NCI-H2196 (cell line): ENCODE measurements at regions not wholly inside any gene's neighbourhood (a gene's known extent, or its start where the extent isn't known, plus 50 kb on each side); places are given as distances from the start of the nearest gene placed in this dataset.

Source experiments
- DNase-seq: peaks from one replicate; lab custom pipeline; 2025; ENCODE audit not compliant: unreplicated experiment; lab: John Stamatoyannopoulos, UW

- no peak for DNase-seq
Measured at GRCh38 chr13:48761256-48761655, 107.5 kb downstream of the CYSLTR2 start.

GRCh38 chr13:48769107-48769704, 115.5 kb downstream of the CYSLTR2 start:
- DNase-seq, result peak; percentile 58

DNA sequence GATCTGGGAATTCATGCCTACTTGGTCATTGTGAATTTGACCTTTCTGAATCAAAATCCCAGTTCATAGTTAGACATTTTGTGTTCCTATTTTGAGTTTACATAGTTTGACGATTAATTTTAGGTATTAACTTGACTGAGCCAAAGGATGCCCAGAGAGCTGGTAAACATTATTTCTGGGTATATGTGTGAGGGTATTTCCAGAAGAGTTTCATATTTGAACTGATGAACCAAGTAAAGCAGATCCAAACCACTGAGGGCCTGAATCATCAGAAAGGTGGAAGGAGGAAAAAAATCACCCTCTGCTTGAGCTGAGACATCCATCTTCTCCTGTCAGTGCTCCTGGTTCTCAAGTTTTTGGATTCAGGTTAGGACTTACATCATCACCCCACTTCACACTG, 116.6 kb downstream of the CYSLTR2 start:
- DNase-seq, result no peak

DNA sequence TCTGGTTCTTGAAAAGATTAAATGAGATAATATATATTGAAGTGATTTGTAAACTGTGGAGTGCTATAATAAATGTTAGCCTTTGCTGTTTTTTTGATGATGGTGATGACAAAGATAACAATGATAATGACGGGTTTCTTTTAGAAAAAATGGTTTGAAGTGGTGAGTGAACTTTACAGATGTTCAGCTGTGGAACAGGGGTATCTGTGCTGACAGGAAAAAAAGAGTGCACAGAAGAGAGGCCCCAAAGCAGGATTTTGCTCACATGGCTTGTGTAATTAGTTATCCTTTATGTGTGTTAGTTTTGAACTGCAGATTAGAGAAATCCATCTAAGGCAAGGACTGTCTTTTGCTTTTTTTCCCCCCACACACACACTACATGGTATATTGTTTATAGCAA, 119.2 kb downstream of the CYSLTR2 start:
- DNase-seq, result no peak

- DNase-seq, result no peak
Measured at GRCh38 chr13:48773531-48774275, 120.0 kb downstream of the CYSLTR2 start.

- no peak for DNase-seq
Measured at GRCh38 chr13:48775285-48775684, 121.6 kb downstream of the CYSLTR2 start.

GRCh38 chr13:48775804-48776203, 122.1 kb downstream of the CYSLTR2 start:
- DNase-seq, result no peak

DNA sequence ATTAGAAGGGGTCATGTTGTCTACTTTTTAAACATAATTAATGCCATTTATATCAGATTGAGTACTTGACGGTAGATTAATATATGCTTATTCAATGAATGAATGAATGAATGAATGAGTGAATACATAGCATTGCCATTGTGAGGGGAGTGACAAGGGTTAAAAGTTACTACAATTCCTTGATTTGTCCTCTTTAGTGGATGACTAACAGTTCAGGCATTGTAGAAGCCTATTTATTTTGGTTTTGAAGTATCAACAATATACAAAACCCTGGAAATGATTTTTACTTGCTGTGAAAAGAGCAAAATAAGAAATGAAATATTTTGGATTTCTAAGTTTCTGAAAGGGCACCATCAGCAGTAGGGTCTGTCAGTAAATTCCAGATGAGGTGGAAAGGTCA, 122.7 kb downstream of the CYSLTR2 start:
- DNase-seq, result no peak

DNA sequence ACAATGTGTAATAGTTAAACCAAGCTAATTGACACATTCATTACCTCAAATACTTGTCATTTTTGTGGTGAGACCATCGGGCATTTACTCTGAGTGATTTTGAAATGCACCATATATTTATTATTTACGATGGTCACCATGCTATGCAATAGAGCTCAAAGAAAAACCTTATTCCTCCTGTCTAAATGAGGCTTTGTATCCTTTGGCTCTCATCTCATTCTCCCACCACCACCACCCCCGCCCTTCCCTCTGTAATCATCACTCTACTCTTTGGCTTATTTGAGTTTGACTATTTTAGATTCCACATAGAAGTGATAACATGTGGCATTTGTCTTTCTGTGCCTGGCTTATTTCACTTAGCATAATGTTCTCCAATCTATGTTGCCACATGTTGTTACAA, 124.9 kb downstream of the CYSLTR2 start:
- no peak for DNase-seq

DNA sequence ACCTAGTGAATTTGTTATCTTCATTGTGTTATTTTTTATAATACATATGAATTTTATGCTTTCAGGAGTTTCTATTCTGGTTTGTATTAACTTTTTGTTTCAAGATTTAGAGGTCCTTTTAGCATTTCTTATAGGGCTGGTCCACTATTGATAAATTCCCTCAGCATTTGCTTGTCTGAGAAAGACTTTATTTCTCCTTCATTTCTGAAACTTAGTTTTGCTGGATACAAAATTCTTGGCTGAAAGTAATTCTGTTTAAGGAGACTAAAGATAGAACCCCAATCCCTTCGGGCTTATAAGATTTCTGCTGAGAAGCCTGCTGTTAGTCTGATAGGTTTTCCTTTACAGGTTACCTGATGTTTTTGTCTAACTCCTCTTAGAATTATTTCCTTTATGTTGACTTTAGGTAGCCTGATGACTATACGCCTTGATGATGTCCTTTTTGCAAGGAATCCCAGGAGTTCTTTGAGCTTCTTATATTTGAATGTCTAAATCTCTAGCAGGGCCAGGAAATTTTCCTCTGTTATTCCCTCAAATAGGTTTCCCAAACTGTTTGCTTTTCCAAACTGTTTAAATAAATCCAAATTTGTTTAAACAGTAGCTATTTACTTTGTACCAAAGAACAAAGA, 127.1 kb downstream of the CYSLTR2 start:
- DNase-seq, result no peak

DNA sequence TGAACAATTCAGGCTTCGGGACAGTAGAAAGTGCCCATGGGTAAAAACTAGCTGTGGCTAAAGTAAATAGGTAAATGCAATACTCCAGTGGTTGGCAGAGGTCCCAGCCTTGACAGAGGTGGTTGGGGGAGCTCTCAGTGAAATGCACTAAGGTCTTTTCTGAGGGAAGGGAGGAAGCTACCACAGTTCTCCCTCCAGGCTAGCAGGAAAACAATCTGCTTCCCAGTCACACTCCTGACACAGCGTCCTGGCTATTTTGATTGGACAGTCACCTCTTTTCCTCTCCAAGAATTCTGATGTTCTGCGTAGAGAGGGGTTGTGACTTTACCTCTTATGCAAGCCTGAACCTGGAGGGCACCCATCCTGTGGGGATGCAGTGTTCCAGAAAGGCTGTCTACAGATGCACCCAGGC, 128.7 kb downstream of the CYSLTR2 start:
- DNase-seq, result no peak

DNA sequence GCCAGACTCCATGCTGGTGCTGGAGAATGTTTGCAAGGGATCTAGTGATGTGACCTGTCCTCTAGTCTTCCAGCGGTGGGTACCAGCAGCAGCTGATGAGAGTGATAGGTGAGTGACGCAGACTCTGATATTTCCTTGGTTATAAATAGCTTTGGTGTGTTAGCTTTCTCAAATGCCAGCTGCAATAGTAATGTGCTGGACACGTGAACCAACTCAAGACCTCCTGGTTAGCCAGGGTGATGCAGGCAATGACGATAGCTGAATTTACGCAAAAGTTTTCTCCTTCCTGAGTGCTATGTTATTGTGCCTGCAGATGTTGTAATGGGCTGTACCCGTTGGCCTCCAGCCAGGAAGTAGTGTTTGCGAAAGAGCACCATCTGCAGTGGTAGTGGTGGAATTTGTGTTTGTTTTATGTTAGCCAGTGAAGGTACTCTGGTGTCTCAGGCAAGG, 129.5 kb downstream of the CYSLTR2 start:
- DNase-seq, result no peak

- no peak for DNase-seq
Measured at GRCh38 chr13:48783695-48784230, 130.0 kb downstream of the CYSLTR2 start.

DNA sequence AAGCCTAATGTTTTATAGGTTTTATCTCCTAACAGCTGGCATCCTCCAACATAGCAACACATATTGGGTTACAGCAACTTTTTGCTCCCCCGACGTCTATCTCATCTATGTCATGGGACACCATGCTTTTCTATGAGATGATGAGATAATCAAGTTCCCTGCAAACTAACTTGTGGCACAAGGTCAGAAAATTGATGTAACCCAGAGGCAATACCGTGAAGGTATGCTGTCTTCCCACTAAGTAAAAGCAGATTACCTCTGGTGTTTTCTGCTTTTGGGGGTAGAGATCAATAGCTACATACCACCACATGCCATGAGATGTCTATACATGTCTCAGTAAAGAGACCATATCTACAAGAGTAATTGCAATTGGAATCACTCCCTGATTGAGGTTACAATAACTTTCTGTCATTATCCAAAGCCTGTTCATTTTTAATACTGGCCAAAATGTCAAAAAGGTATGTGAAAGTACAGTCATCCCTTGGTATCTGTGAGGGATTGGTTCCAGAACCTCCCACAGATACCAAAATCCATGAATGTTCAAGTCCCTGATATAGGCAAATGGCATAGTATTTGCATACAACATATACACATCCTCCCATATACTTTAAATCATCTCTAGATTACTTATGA, 131.3 kb downstream of the CYSLTR2 start:
- no peak for DNase-seq

GRCh38 chr13:48790199-48790598, 136.5 kb downstream of the CYSLTR2 start:
- no peak for DNase-seq

DNA sequence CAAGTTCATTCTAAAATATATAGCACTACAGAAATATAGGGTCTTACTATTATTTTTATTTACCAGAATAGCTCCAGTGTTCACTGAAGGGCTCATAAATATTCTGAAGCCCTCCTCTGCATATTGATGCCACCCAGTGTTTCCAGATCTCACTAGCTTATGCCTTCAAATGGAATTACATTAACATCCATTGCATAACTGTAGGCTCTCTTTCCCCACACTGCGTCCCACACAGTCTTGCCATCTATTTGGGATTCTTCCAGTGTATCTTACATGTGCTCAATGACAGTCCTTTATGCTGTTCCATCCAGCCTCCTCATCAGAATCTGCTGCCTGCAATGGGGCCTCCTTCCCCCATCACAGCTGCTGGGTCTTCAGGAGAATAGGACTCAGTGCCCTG, 137.2 kb downstream of the CYSLTR2 start:
- no peak for DNase-seq

DNA sequence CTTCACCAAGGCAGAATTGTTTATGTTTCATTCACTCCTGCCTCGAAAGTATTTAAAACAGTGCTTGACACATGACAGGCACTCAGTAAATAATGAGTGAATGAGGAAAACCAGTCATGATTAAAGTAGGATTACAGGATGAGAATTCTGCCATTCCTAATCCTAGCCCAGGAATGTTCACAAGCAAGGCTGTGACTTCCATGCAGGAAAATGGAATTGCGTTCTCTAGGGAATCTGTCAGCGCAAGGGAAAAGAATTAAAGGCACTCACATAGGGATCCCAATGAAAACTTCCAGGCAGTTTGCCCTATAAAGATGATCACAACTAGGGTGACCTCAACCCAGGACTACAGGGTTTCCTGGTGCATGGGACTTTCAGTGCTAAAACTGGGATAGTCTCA, 143.4 kb downstream of the CYSLTR2 start:
- no peak for DNase-seq

DNA sequence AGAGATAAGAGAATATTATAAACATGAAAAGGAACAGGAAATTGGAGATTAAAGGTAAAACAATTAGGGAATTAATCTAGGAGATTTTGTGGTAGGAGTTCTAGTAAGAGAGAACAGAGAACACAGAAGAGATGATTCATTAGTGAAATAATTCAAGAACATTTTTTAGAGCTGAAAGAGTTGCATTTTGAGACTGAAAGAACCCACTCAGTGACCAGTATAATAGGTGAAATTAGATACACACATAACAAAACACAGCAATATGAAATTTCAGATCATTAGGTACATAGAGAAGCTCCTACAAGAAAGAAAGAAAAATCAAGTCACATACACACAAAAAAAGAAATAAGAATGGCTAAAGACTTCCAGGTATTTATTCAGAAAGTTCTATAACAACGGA, 144.0 kb downstream of the CYSLTR2 start:
- DNase-seq, result no peak

GRCh38 chr13:48798180-48798579, 144.5 kb downstream of the CYSLTR2 start:
- DNase-seq, result no peak

- no peak for DNase-seq
Measured at GRCh38 chr13:48801255-48801654, 147.5 kb downstream of the CYSLTR2 start.

DNA sequence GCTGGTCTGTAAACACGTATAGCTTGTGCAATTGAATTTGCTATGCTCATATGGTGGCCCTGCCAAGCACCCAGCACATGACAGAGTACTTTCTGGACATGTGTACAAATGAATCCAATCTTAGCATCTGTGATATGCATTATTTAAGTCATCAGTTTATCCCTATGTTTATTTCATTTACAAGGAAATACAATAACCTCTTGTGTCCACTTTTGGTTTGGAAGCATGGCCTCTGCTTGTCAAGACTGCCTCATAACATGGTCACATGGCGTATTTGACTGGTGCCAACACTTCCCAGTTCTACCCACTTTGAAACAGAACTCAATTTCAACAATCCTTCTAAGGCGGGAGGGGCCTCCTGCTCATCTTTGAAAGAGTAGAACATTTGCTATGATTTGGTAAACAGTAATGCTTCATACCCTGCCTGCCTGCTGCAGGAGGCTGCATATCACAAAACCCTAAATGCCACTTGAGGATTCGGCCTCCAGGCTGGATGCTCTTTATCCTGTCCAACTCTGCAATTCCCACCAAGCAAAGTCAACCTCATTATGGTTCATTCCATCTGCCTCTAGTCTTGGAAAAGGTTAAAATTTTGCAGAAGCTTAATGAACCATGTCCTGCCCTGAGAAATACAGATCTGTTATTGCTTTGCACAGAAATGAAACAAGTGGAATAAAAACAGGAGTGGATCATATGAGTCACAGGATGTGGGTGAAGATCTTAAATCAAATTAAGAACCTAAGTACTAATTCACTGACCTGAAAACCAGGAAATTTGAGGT, 151.3 kb downstream of the CYSLTR2 start:
- DNase-seq, result no peak
